HCT116 (cell line): ENCODE measurements at regions not wholly inside any gene's neighbourhood (a gene's known extent, or its start where the extent isn't known, plus 50 kb on each side); places are given as distances from the start of the nearest gene placed in this dataset.

Experiments
- ATAC-seq: fragments of 200-7000 bp; cut with Tn5 transposase; 2 replicates; pipeline ENCODE4 v1.9.1; 2020; ENCODE audit warnings: mild to moderate bottlenecking, moderate library complexity
- BruUV-seq: library from RNA; stranded (reverse); fragments of 400-500 nt; replicated peaks from 2 replicates; lab custom pipeline; 2021; lab: Mats Ljungman, UMichigan
- CTCF ChIA-PET: fragments of 300-600 bp; sonication (Branson Sonifier 250); formaldehyde crosslinking; loops from one replicate; lab custom pipeline; 2021; ENCODE audit warnings: antibody characterized with exemption; lab: Charles Lee
- POLR2A ChIA-PET: fragments of 300-600, 350-600 bp; sonication (Branson Sonifier 250); formaldehyde crosslinking; loops from one replicate; lab custom pipeline; 2021; ENCODE audit warnings: antibody characterized with exemption; lab: Charles Lee
- RAD21 ChIA-PET, 2 experiments: fragments of 300-600 bp; sonication (Branson Sonifier 250); formaldehyde crosslinking; loops; one replicate each; lab custom pipeline; 2023; ENCODE audit warnings: low total read pairs in 2 of 2; ENCODE audit not compliant: uncharacterized antibody in 2 of 2, unreplicated experiment in 2 of 2, low non-redundant PET in 1 of 2; lab: Charles Lee
- DNase-seq: peaks from one replicate; pipeline ENCODE4 v3.0.0-alpha.2; 2010; ENCODE audit warnings: low read depth, low spot score
- H2AFZ ChIP-seq: fragments of 200-600 bp; shearing (Covaris generic), sonication (generic); 2 replicates; pipeline ENCODE4 v1.6.1; 2017; ENCODE audit warnings: low read depth, mixed run types, mixed read lengths, antibody characterized with exemption, low read length; ENCODE audit not compliant: poor library complexity, severe bottlenecking
- H3K27ac ChIP-seq: 2 replicates; pipeline ENCODE4 v1.5.1; 2012; ENCODE audit warnings: low read depth, low read length
- H3K27me3 ChIP-seq: fragments of 200-600 bp; sonication (generic); 2 replicates; pipeline ENCODE4 v1.6.1; 2016; ENCODE audit warnings: mixed run types, low read length, mixed read lengths; ENCODE audit not compliant: insufficient read depth
- H3K36me3 ChIP-seq, 2 experiments: fragments of 200-500 bp in 1 of 2; fragments of 200-600 bp in 1 of 2; sonication (Bioruptor generic) in 1 of 2; sonication (generic) in 1 of 2; 2 replicates each; pipeline versions ENCODE4 v1.5.1 to v1.6.1; 2014 to 2016; ENCODE audit warnings: low read length in 2 of 2, inconsistent platforms in 1 of 2, mixed read lengths in 1 of 2, mixed run types in 1 of 2; ENCODE audit not compliant: insufficient read depth in 2 of 2, control insufficient read depth in 1 of 2
- H3K4me1 ChIP-seq, 2 experiments: fragments of 200-600 bp in 1 of 2; sonication (generic) in 1 of 2; 2 replicates each; pipeline versions ENCODE4 v1.5.1 to v1.6.1; 2012 to 2017; ENCODE audit warnings: low read length in 2 of 2, inconsistent platforms in 1 of 2, mild to moderate bottlenecking in 1 of 2, mixed read lengths in 1 of 2, mixed run types in 1 of 2, moderate library complexity in 1 of 2; ENCODE audit not compliant: insufficient read depth in 2 of 2, control insufficient read depth in 1 of 2
- H3K4me2 ChIP-seq: fragments of 200-600 bp; sonication (generic); 2 replicates; pipeline ENCODE4 v1.6.1; 2017; ENCODE audit warnings: mixed run types, low read length, mixed read lengths
- H3K4me3 ChIP-seq, 2 experiments: fragments of 200-600 bp in 1 of 2; sonication (generic) in 1 of 2; replicated peaks in 1 of 2; 2 replicates each; pipeline ENCODE4 v1.5.1; 2011 to 2016; ENCODE audit warnings: low read length in 2 of 2, control low read depth in 1 of 2, low read depth in 1 of 2, mild to moderate bottlenecking in 1 of 2, mixed read lengths in 1 of 2, mixed run types in 1 of 2
- H3K79me2 ChIP-seq: fragments of 200-600 bp; sonication (generic); 2 replicates; pipeline ENCODE4 v1.6.1; 2017; ENCODE audit warnings: mild to moderate bottlenecking, mixed run types, low read length, moderate library complexity, mixed read lengths; ENCODE audit not compliant: insufficient read depth
- H3K9ac ChIP-seq: fragments of 200-600 bp; sonication (generic); 2 replicates; pipeline ENCODE4 v1.6.1; 2016; ENCODE audit warnings: low read length, mixed read lengths
- H3K9me2 ChIP-seq: fragments of 200-600 bp; sonication (generic), shearing (Covaris generic); 2 replicates; pipeline ENCODE4 v1.6.1; 2017; ENCODE audit warnings: mixed run types, mild to moderate bottlenecking, moderate library complexity; ENCODE audit not compliant: insufficient read depth
- H3K9me3 ChIP-seq, 2 experiments: fragments of 200-500 bp in 1 of 2; fragments of 200-600 bp in 1 of 2; sonication (Bioruptor generic) in 1 of 2; sonication (generic) in 1 of 2; 2 replicates each; pipeline ENCODE4 v1.6.1; 2014 to 2017; ENCODE audit warnings: low read length in 2 of 2, mixed read lengths in 2 of 2, inconsistent platforms in 1 of 2, low read depth in 1 of 2, mild to moderate bottlenecking in 1 of 2, mixed run types in 1 of 2, moderate library complexity in 1 of 2; ENCODE audit not compliant: control insufficient read depth in 1 of 2, insufficient read depth in 1 of 2
- H4K20me1 ChIP-seq: fragments of 200-600 bp; sonication (generic), shearing (Covaris generic); 2 replicates; pipeline ENCODE4 v1.6.1; 2017; ENCODE audit warnings: mixed run types, mild to moderate bottlenecking, moderate library complexity; ENCODE audit not compliant: insufficient read depth
- CBX3 ChIP-seq: IDR thresholded peaks from 2 replicates; pipeline ENCODE4 v1.6.1; 2012; ENCODE audit warnings: low read depth
- JUND ChIP-seq: IDR thresholded peaks from 2 replicates; pipeline ENCODE4 v1.6.1; 2012
- ZNF274 ChIP-seq: fragments of 200-500 bp; sonication (Bioruptor generic); IDR thresholded peaks from 2 replicates; pipeline ENCODE4 v1.6.1; 2014; ENCODE audit warnings: mild to moderate bottlenecking, low read depth, low read length, inconsistent platforms
- intact Hi-C: fragments of 100-400 bp; cut with micrococcal nuclease; formaldehyde crosslinking; loops from 2 replicates; pipeline ENCODE4 v1.10.0; 2022
- TF ChIP-seq, protein P1 (sequence below): IDR thresholded peaks from 2 replicates; pipeline ENCODE4 v1.6.1; 2012; ENCODE audit warnings: low read depth
- TF ChIP-seq, protein P2 (sequence below): IDR thresholded peaks from 2 replicates; pipeline ENCODE4 v1.6.1; 2012

DNA sequence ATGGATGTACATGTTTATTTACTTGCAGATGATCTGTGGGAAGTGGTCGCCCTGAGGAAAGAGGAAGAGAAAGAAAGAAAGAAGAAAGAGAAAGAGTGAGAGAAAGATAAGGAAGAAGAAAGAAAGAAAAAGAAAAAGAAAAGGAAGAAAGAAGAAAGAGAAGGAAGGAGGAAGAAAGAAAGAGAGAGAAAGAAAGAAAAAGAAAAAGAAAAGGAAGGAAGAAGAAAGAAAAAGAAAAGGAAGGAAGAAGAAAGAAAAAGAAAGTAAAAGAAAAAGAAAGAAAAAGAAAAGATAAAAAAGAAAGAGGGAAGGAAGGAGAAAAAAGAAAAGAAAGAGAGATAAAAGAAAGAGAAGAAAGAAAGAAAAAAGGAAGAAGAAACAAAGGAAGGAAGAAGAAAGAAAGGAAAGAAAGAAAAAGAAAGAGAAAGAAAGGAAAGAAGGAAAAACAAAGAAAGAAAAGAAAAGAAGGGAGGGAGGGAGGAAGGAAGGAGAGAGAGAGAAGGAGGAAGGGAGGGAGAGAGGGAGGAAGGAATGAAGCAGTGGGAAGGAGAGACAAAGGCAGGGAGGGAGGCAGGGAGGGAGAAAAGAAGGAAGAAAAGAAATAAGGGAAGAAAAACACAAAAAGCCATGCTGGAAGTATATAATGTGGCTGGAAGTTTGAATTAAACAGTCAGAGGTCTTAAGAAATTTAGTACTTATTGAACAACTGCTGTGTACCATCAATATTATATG is 976.6 kb downstream of the FAM181B start:
- Histone ChIP-seq H4K20me1 (no peaks in the 10 kb centered on the region), H3K4me3 (no peak overlapping the region), H3K4me2 (no peak overlapping the region), H3K9ac (no peak overlapping the region), H2AFZ (no peak overlapping the region), H3K9me3 (peaks cover 6 to 21% of the 10 kb centered on the region in 2 experiments; a peak in 2 of 4 replicates), H3K4me1 (no peaks in the 10 kb centered on the region), H3K27me3 (no peaks in the 10 kb centered on the region), H3K9me2 (no peaks in the 10 kb centered on the region), H3K79me2 (no peaks in the 10 kb centered on the region), H3K27ac (no peak overlapping the region), H3K36me3 (no peaks in the 10 kb centered on the region; a peak in 1 of 4 replicates)
- BruUV-seq, result no TSS peak
- intact Hi-C loops, result no loop called here
- ATAC-seq (no peak), DNase-seq (no peak)
- TF ChIP-seq, protein P1, sequence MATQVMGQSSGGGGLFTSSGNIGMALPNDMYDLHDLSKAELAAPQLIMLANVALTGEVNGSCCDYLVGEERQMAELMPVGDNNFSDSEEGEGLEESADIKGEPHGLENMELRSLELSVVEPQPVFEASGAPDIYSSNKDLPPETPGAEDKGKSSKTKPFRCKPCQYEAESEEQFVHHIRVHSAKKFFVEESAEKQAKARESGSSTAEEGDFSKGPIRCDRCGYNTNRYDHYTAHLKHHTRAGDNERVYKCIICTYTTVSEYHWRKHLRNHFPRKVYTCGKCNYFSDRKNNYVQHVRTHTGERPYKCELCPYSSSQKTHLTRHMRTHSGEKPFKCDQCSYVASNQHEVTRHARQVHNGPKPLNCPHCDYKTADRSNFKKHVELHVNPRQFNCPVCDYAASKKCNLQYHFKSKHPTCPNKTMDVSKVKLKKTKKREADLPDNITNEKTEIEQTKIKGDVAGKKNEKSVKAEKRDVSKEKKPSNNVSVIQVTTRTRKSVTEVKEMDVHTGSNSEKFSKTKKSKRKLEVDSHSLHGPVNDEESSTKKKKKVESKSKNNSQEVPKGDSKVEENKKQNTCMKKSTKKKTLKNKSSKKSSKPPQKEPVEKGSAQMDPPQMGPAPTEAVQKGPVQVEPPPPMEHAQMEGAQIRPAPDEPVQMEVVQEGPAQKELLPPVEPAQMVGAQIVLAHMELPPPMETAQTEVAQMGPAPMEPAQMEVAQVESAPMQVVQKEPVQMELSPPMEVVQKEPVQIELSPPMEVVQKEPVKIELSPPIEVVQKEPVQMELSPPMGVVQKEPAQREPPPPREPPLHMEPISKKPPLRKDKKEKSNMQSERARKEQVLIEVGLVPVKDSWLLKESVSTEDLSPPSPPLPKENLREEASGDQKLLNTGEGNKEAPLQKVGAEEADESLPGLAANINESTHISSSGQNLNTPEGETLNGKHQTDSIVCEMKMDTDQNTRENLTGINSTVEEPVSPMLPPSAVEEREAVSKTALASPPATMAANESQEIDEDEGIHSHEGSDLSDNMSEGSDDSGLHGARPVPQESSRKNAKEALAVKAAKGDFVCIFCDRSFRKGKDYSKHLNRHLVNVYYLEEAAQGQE, result no peak
- TF ChIP-seq CBX3 (no peak), JUND (no peak), ZNF274 (no peak)
- TF ChIP-seq, protein P2, sequence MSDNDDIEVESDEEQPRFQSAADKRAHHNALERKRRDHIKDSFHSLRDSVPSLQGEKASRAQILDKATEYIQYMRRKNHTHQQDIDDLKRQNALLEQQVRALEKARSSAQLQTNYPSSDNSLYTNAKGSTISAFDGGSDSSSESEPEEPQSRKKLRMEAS, result no peak
- POLR2A ChIA-PET, result no interaction called here
- CTCF ChIA-PET, result no interaction called here
- RAD21 ChIA-PET, result no interaction called here
